ENCODE measurements at regions not wholly inside any gene's neighbourhood (a gene's known extent, or its start where the extent isn't known, plus 50 kb on each side); places are given as distances from the start of the nearest gene placed in this dataset.
"Not testable (repeated sequence)": the region's sequence is repeated elsewhere in the genome, so short reads cannot be mapped to it uniquely, and the experiment has no call there.

DNA sequence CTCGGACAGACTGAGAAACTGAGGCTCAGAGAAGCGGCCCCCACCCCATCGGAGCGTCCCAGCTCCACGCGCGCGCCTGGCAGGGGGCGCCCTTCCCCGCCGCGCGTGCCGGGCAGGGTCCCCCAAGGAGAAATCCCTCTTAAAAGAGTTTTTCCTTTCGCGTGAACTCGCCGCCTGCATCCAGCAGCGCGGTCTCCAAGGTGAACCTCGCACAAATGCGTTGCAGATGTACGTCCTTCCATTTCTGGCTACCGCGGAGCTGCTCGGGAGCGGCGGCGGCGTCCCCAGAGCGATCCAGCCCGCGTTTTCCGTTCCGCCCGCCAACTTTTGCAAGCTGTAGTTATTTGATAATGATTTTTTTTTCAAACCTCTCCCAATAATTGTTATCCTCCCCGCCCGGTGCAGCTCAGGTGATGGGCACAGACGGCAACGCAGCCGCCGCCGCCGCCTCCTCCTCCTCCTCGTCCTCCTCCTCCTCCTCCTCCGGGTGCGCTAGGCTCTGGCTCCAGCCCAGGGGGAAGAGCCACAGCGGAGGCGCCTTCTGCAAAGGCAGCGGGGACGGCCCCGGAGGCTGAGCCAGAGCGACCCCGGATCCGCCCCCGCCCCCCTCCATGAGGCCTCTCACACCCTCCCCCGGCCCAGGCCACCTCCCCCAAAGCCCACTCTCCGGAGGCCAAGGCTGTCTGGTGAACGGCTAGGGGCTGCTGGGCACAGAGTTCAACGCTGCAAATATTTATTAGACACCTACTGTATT, 74.0 kb upstream of the CUX1 start:
- DNase-seq (ENCODE audit: low read depth in 2 of 2): peak; percentile 4 to 31

DNA sequence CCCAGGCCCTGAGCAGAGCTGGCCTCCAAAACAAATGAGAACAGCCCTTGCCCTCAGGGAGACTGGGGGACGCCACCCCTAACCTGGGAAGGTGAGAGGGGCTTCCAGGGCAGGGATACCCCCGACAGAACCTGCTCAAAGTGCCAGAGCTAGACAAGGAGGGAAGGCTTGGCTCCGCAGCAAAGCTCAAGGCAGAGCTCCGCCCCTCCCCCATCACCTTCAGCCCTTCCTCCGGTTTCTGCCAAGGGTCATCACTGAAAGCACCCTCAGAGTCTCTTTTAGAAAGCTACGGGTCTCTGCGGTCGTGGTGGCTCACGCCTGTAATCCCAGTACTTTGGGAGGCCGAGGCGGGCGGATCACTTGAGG, 73.4 kb upstream of the CUX1 start:
- DNase-seq (ENCODE audit: low read depth in 2 of 2): no peak

DNA sequence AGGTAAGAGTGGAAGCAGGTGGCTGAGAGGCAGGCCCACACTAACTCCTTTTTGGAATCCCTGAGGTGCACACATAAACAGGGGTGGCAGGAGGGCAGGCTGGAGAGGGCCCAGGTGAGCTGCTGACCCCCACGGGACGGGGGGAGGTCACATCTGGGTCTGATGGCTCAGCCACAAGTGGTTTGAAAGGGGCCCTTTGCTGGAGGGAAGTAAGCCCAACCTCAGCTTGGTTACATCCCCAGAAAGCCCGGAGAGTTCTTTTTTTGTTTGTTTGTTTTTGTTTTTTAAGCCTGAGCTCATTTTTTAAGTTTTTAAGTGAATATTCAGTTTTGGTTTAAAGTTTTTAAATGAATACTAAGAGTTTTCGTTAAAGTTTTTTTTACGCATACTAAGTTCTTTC, 72.8 kb upstream of the CUX1 start:
- no peak for DNase-seq (ENCODE audit: low read depth in 2 of 2)

DNA sequence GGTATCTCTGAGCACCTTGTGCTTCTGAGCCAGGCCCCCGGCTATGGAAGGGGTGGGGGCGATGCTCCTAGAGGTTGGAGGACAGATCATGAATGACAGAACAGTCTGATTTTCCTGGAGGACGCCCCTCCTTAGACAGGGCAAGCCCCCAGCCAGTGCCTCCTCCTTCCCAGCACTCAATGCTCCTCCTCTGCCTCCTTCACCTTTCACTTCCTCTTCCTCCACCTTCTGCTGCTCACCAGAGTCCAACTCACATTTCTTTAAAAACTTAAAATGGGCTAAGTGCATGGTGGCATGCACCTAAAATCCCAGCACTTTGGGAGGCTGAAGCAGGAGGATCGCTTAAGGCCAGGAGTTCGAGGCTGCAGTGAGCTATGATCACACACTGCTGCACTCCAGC, 71.1 kb upstream of the CUX1 start:
- no peak for DNase-seq (ENCODE audit: low read depth in 2 of 2)

DNA sequence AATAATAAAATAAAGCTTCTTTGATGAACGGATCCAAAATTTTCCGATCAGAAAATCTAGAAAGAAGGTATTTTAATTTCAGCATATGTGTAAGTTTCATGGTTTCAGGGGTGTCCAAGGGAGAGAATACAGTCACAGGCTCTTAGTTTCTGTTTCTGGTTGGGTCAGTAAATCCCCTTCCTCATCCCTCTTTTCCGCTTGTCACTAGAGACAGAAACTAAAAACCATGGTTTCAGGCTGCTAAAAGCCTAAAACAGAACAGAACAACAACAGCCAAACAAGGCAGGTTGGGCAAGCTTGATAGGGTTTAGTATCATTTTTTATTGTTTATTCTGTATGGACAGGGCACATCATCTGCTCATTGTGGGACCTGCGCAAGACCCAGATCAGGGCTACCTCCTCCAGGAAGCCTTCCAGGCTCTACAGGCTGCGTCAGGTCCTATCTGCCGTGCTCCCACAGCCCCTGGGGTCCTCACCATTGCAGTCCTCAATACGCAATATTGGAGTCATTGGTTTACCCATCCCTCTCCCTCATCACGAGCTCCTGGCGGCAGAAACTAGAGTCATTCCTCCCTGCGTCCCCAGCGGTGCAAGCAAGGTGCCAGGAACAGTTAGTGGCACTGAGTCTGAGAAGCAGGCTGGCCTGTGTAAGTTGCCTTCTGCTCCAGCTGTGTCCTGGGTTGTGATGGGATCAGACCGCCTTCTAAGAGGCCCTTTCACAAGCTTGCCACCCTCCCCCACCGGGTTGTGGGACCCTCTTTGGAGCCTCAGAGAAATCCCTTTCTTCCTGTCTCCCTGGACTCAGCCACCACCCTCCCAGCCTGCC, 70.2 kb upstream of the CUX1 start:
- no peak for DNase-seq (ENCODE audit: low read depth in 2 of 2)

DNA sequence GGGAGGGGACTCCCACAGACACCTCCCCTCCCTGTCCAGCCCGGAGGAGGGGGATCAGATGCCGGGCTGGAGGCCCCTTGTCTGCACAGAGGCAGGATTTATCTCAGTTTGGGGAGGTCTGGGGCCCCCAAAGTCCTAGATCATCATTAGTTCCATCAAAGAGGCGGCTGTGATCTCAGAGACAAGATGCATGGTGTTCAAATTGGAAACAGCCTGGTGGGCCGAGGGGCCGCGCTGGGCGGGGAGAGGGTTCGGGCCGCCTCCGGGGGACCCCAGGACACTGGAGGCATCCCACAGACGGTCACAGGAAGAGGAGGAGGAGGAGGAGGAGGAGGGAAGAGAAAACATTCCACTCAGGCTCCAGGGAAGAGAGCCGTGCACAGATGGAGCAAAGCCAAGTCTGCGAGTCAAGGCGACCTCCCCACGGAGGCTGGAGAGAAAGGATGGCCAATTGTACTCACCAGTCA, 69.5 kb upstream of the CUX1 start:
- no peak for DNase-seq (ENCODE audit: low read depth in 2 of 2)

DNA sequence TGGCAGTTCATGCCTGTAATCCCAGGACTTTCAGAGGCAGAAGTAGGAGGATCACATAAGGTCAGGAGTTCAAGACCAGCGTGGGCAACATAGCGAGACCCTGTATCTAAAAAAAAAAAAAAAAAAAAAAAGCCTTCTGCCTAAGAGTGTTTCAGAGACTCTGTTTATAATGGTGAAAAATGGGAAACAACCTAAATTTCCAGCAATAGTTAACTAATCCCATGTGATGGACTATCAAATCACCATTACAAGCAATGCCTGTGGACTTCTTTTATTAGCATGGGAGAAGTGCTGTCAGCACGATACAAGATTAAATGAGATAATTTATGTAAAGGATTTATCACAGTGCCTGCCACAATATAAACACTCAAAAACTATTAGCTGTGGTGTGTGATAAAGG, 67.5 kb upstream of the CUX1 start:
- no peak for DNase-seq (ENCODE audit: low read depth in 2 of 2)

DNA sequence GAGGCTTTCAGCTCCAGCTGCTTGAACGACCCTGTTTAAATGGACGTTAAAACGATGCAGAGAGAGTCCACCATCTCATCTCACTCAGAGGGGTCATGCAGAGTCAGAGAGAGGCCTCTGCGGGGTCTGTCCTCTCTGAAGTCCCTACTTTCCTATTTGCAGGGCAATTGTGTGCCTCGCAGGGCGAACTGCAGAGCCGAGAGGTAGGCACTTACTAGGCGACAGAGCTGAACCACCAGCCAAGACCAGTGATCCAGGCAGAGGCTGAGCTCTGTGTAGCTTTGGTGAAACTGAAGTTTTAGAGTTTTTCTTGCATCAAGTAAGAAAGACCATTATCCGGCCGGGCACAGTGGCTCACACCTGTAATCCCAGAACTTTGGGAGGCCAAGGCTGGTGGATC, 64.1 kb upstream of the CUX1 start:
- no peak for DNase-seq (ENCODE audit: low read depth in 2 of 2)

DNA sequence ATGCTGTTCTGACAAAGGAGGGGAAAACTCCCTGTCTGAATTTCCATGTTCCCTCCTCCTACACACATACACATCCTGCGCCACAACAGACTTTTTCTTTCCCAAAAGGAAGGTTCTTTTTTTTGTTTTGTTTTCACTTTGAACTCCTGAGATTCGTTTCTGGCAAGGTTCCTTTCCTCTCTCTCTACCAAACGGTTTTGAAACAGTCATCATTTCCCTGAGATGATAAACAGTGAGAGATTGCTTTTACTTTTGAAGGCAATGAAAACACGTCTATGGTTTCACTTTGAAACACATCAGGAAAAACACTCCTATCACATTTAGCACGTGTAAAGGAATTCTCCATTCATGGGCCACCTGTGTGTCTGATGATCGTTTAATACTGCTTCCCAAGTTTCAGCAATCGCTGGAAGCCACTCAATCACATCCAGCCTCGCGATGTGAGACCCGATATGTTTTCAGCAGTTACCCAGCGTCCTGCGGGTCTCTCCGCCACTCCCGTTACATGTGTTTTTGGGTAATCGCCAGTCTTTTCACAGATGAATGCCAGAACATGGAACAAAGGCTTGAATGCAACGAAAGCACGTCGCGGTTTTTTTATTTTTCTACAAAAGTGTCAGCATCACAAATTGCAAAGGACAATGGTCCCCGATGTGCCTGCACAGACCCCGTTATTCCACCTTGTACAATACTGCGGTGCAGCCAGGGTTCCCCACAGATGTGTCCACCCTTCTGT, 62.8 kb upstream of the CUX1 start:
- DNase-seq (ENCODE audit: low read depth in 2 of 2): no peak

DNA sequence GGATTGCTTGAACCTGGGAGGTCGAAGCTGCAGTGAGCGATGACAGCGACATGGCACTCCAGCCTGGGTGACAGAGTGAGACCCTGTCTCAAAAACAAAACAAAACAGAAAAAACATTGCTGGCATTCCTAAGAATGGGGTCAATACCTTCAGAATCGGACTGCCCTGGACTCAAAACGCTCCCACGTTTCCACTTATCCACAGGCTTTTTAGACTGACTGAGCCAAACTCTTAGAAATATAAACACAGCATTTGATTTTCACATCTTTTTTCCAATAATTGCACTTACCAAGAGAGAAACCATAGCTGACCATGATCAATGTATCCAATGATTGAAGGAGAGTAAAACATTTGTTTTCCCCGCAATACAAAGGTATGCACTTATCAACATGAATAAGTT, 59.5 kb upstream of the CUX1 start:
- no peak for DNase-seq (ENCODE audit: low read depth in 2 of 2)

DNA sequence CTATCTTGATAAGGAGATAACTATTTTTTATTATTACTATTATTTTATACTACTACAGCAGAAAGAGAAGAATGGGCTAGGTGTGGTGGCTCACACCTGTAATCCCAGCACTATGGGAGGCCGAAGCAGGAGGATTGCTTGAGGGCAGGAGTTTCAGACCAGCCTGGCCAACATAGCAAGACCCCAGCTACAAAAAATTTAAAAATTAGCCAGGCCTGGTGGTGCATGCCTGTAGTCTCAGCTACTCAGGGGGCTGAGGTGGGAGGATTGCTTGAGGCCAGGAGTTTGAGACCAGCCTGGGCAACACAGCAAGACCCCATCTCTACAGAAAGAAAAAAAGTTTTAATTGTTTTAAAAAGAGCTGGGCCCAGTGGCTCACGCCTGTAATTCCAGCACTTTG, 58.9 kb upstream of the CUX1 start:
- DNase-seq (ENCODE audit: low read depth in 2 of 2): not testable (repeated sequence)

DNA sequence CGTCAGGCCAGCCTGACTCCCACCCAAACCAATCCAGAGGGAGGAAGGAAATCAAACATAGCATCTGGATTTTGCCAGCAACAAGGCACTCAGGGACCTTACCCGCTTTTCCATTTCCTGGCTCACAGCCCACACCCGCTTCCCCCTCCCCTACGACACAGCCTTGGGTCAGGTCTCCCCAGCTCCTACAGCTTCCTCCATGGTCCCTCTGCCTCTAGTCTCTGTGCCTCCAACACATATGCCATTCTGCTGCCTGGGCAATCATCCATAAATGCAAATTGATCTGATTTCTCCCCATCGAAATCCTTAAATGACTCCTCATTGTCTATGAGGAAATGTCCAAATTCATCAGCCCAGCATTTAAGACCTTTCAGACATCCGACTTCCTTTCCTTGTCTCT, 53.2 kb upstream of the CUX1 start:
- no peak for DNase-seq (ENCODE audit: low read depth in 2 of 2)

DNA sequence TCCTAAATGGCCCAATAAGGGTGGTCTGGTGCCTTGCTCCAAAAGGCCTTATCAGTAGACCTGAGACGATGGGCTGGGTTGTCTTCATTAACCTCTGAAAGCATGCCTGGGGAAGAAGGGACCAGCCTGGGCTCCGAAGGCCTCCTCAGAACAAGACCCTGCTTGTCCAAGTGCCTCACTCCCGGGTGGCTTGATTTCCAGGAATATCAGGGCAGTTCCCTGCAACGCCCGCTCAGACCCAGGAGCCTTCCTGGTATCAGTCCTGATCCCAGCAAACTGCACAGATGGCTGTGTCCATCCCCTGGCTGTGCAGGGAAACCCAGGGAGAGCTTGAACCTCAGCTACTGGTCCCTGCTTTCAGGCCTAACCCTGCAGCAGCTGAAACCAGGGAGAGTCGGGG, 49.9 kb upstream of the CUX1 start:
- no peak for DNase-seq (ENCODE audit: low read depth in 2 of 2)
